K562 (cell line): ENCODE measurements at regions not wholly inside any gene's neighbourhood (a gene's known extent, or its start where the extent isn't known, plus 50 kb on each side); places are given as distances from the start of the nearest gene placed in this dataset.

Source experiments
- ATAC-seq: fragments of 200-7000 bp; cut with Tn5 transposase; 3 replicates; pipeline ENCODE4 v1.9.1; 2020; ENCODE audit warnings: moderate library complexity
- BruUV-seq: library from RNA; stranded (reverse); fragments of 400-500 nt; replicated peaks from 2 replicates; lab custom pipeline; 2021; lab: Mats Ljungman, UMichigan
- CTCF ChIA-PET: fragments of 300-600 bp; formaldehyde crosslinking; extraction: SDS; loops from one replicate; lab custom pipeline; 2021; ENCODE audit warnings: low intra/inter-chr PET ratio; lab: Yijun Ruan, JAX
- POLR2A ChIA-PET: fragments of 300-600, 350-650 bp; sonication (Branson Sonifier 250); formaldehyde crosslinking; extraction: SDS; loops from one replicate; lab custom pipeline; 2021; ENCODE audit warnings: antibody characterized with exemption, inconsistent platforms; lab: Yijun Ruan, JAX
- DNase-seq, 4 experiments: peaks; one replicate each; pipeline versions ENCODE4 v3.0.0 to v3.0.0-alpha.2; 2011 to 2018; ENCODE audit warnings: low spot score in 3 of 4, mixed read lengths in 3 of 4; ENCODE audit errors: extremely low read depth in 1 of 4
- FAIRE-seq: peaks from 2 replicates; lab custom pipeline; 2011; peaks lifted over from hg19 to GRCh38; lab: Jason Lieb, UNC
- H2AFZ ChIP-seq: 2 replicates; pipeline ENCODE4 v1.6.0; 2011; ENCODE audit warnings: low read depth, low read length, control low read depth, inconsistent platforms
- H3K27ac ChIP-seq: fragments of 200-600 bp; 3 replicates; pipeline ENCODE4 v1.8.0; 2011; ENCODE audit warnings: low read depth, mild to moderate bottlenecking, control low read depth, inconsistent platforms, low read length, moderate library complexity, mixed read lengths; ENCODE audit errors: extremely low read depth
- H3K27me3 ChIP-seq, 2 experiments: fragments of 300-600 bp in 1 of 2; 2 replicates in 1 of 2; 3 replicates in 1 of 2; pipeline versions ENCODE4 v1.6.0 to v1.8.0; 2011; ENCODE audit warnings: inconsistent platforms in 2 of 2, low read length in 2 of 2, mild to moderate bottlenecking in 1 of 2, mixed read lengths in 1 of 2, moderate library complexity in 1 of 2; ENCODE audit not compliant: control insufficient read depth in 2 of 2, insufficient read depth in 2 of 2
- H3K36me3 ChIP-seq: fragments of 300-600 bp; 3 replicates; pipeline ENCODE4 v1.8.0; 2011; ENCODE audit warnings: mild to moderate bottlenecking, low read length, inconsistent platforms; ENCODE audit not compliant: control insufficient read depth, insufficient read depth
- H3K4me1 ChIP-seq, 2 experiments: fragments of 200-600 bp in 1 of 2; replicated peaks in 1 of 2; 2 replicates in 1 of 2; 3 replicates in 1 of 2; pipeline versions ENCODE4 v1.5.1 to v1.8.0; 2011; ENCODE audit warnings: inconsistent platforms in 2 of 2, low read length in 2 of 2, mild to moderate bottlenecking in 1 of 2, mixed read lengths in 1 of 2, moderate library complexity in 1 of 2; ENCODE audit not compliant: control insufficient read depth in 2 of 2, insufficient read depth in 2 of 2
- H3K4me2 ChIP-seq: 2 replicates; pipeline ENCODE4 v1.6.1; 2011; ENCODE audit warnings: low read length, control low read depth, inconsistent platforms, mixed read lengths; ENCODE audit not compliant: insufficient read depth
- H3K4me3 ChIP-seq: fragments of 200-600 bp; sonication (generic), shearing (Covaris generic); 2 replicates; pipeline ENCODE4 v1.5.1; 2016; ENCODE audit warnings: control low read depth, inconsistent platforms
- H3K79me2 ChIP-seq: fragments of 200-600 bp; 3 replicates; pipeline ENCODE4 v1.8.0; 2011; ENCODE audit warnings: low read length, inconsistent platforms; ENCODE audit not compliant: control insufficient read depth, insufficient read depth
- H3K9ac ChIP-seq, 2 experiments: 2 replicates each; pipeline versions ENCODE4 v1.6.0 to v1.6.1; 2011; ENCODE audit warnings: low read depth in 2 of 2, low read length in 2 of 2, control low read depth in 1 of 2, inconsistent platforms in 1 of 2, mild to moderate bottlenecking in 1 of 2, mixed read lengths in 1 of 2; ENCODE audit not compliant: insufficient read depth in 1 of 2
- H3K9me1 ChIP-seq: one replicate; pipeline ENCODE4 v1.6.0; 2011; ENCODE audit warnings: inconsistent platforms, mild to moderate bottlenecking, low read length, moderate library complexity; ENCODE audit not compliant: control insufficient read depth, insufficient read depth
- H3K9me3 ChIP-seq: replicated peaks from 2 replicates; pipeline ENCODE4 v1.5.1; 2011; ENCODE audit warnings: low read depth, low read length, inconsistent platforms; ENCODE audit not compliant: control insufficient read depth, insufficient read depth
- H4K20me1 ChIP-seq: replicated peaks from 2 replicates; pipeline ENCODE4 v1.6.1; 2011; ENCODE audit warnings: low read length, inconsistent platforms, mixed read lengths; ENCODE audit not compliant: control insufficient read depth, insufficient read depth
- CBFA2T3 ChIP-seq: fragments of 450-650 bp; IDR thresholded peaks from 2 replicates; pipeline ENCODE4 v1.6.1; 2017
- DACH1 ChIP-seq: fragments of 450-650 bp; IDR thresholded peaks from 2 replicates; pipeline ENCODE4 v1.6.1; 2018; ENCODE audit not compliant: partially characterized antibody
- GATAD2A ChIP-seq: fragments of 450-650 bp; IDR thresholded peaks from 2 replicates; pipeline ENCODE4 v1.6.1; 2017
- HDAC2 ChIP-seq: fragments of 450-650 bp; IDR thresholded peaks from 2 replicates; pipeline ENCODE4 v1.6.1; 2016; ENCODE audit warnings: mild to moderate bottlenecking
- NONO ChIP-seq, 2 experiments: fragments of 200-400 bp in 1 of 2; fragments of 450-650 bp in 1 of 2; formaldehyde crosslinking in 1 of 2; IDR thresholded peaks; 2 replicates each; pipeline ENCODE4 v1.6.1; 2017; ENCODE audit warnings: low read depth in 2 of 2, mild to moderate bottlenecking in 2 of 2, moderate library complexity in 2 of 2, low read length in 1 of 2
- NRF1 ChIP-seq, 2 experiments: fragments of 450-650 bp; IDR thresholded peaks in 1 of 2; conservative IDR thresholded peaks in 1 of 2; 2 replicates each; pipeline ENCODE4 v1.6.1; 2014; ENCODE audit warnings: mild to moderate bottlenecking in 2 of 2
- SREBF1 ChIP-seq: fragments of 150-350 bp; IDR thresholded peaks from 2 replicates; pipeline ENCODE4 v1.6.1; 2014; ENCODE audit warnings: antibody characterized with exemption, low read depth, low read length, borderline replicate concordance
- WGBS: fragments of 100-300 bp; shearing (Covaris generic); methylation state at CpG from one replicate; pipeline ENCODE4 v1.1.6; 2016; ENCODE audit warnings: low coverage, mixed read lengths; ENCODE audit not compliant: insufficient coverage; ENCODE audit errors: missing lambda C conversion rate; 5-methylcytosine and 5-hydroxymethylcytosine counted together
- in situ Hi-C: fragments of 300-500 bp; cut with MboI; formaldehyde crosslinking; loops from 4 replicates; pipeline ENCODE4 v1.15.0; 2018; ENCODE audit warnings: inconsistent platforms, mixed read lengths
- intact Hi-C: fragments of 100-400 bp; cut with micrococcal nuclease; formaldehyde crosslinking; loops from 2 replicates; pipeline ENCODE4 v1.14.2; 2022
- TF ChIP-seq, protein P1 (sequence below), 3 experiments: fragments of 200-800 bp in 1 of 3; sonication (Bioruptor generic) in 1 of 3; sonication (generic) in 1 of 3; formaldehyde crosslinking in 1 of 3; IDR thresholded peaks; 2 replicates each; pipeline versions ENCODE4 v1.6.1 to v1.8.0; 2016 to 2022; ENCODE audit warnings: mild to moderate bottlenecking in 2 of 3, missing compliant biosample characterization in 2 of 3, missing genetic modification characterization in 2 of 3, missing genetic modification reagents in 1 of 3
- TF ChIP-seq, protein P2 (sequence below): fragments of 250-450 bp; sonication (Bioruptor Pico); IDR thresholded peaks from 2 replicates; pipeline ENCODE4 v1.4.0; 2020; ENCODE audit warnings: mild to moderate bottlenecking, moderate library complexity

- TF ChIP-seq NONO (IDR thresholded peaks at IDR 0.05; ENCODE audit: low read depth in 2 of 2, low read length in 1 of 2) (no peak), HDAC2 (no peak), NRF1 (conservative IDR thresholded peaks at IDR 0.05 in 1 of 2, IDR thresholded peaks at IDR 0.05 in 1 of 2) (no peak), SREBF1 (no peak), DACH1 (no peak), CBFA2T3 (no peak), GATAD2A (no peak)
- TF ChIP-seq, protein P1, sequence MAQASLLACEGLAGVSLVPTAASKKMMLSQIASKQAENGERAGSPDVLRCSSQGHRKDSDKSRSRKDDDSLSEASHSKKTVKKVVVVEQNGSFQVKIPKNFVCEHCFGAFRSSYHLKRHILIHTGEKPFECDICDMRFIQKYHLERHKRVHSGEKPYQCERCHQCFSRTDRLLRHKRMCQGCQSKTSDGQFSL (CRISPR knock-in tag; IDR thresholded peaks at IDR 0.05): no peak
- TF ChIP-seq, protein P1 (tag; IDR thresholded peaks at IDR 0.05): no peak
- TF ChIP-seq, protein P2, sequence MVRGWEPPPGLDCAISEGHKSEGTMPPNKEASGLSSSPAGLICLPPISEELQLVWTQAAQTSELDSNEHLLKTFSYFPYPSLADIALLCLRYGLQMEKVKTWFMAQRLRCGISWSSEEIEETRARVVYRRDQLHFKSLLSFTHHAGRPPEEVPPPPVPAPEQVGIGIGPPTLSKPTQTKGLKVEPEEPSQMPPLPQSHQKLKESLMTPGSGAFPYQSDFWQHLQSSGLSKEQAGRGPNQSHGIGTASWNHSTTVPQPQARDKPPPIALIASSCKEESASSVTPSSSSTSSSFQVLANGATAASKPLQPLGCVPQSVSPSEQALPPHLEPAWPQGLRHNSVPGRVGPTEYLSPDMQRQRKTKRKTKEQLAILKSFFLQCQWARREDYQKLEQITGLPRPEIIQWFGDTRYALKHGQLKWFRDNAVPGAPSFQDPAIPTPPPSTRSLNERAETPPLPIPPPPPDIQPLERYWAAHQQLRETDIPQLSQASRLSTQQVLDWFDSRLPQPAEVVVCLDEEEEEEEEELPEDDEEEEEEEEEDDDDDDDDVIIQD (CRISPR knock-in tag): no peak
- Histone ChIP-seq H3K27me3 (no peaks in the 10 kb centered on the region), H3K4me3 (no peak overlapping the region), H3K4me1 (no peaks in the 10 kb centered on the region), H3K27ac (no peak overlapping the region), H3K9ac (no peak overlapping the region), H3K9me1 (no peaks in the 10 kb centered on the region), H2AFZ (no peak overlapping the region), H4K20me1 (no peaks in the 10 kb centered on the region), H3K9me3 (no peaks in the 10 kb centered on the region), H3K79me2 (no peaks in the 10 kb centered on the region), H3K36me3 (no peaks in the 10 kb centered on the region), H3K4me2 (no peak overlapping the region)
- FAIRE-seq (no peak), ATAC-seq (no peak), DNase-seq (no peak)
- POLR2A ChIA-PET: interaction anchor here (0.7 kb wide), 1 partner anchor 49 kb away, joined by 4 read pairs; no protein-coding TSS in a partner anchor
- no TSS peak for BruUV-seq
- CTCF ChIA-PET: no interaction called here
- intact Hi-C loops: no loop called here
- in situ Hi-C loops: no loop called here
- 0% methylated on average over 2 of the region's 2 CpGs for WGBS
Measured at GRCh38 chr4:15352524-15352923, 75.3 kb upstream of the C1QTNF7 start.
